ENCODE measurements at regions not wholly inside any gene's neighbourhood (a gene's known extent, or its start where the extent isn't known, plus 50 kb on each side); places are given as distances from the start of the nearest gene placed in this dataset.
"Not testable (repeated sequence)": the region's sequence is repeated elsewhere in the genome, so short reads cannot be mapped to it uniquely, and the experiment has no call there.

GRCh38 chr6:27161115-27161514 is 86.4 kb upstream of the PRSS16 start:
- Histone ChIP-seq H3K4me1 (ENCODE audit: control insufficient read depth in 2 of 2, insufficient read depth in 2 of 2, low read length in 1 of 2) (no peaks in the 10 kb centered on the region), H3K27ac (ENCODE audit: low read depth in 2 of 2, low read length in 1 of 2) (no peak overlapping the region), H3K27me3 (ENCODE audit: control insufficient read depth in 1 of 2, insufficient read depth in 2 of 2, low read length in 2 of 2) (no peaks in the 10 kb centered on the region), H3K36me3 (ENCODE audit: control insufficient read depth in 2 of 2, insufficient read depth in 2 of 2, low read length in 1 of 2) (no peaks in the 10 kb centered on the region), H3K4me3 (ENCODE audit: low read depth in 1 of 2, low read length in 2 of 2) (no peak overlapping the region), H3K9me3 (ENCODE audit: control insufficient read depth in 2 of 2, insufficient read depth in 1 of 2, low read depth in 1 of 2, low read length in 1 of 2) (no peaks in the 10 kb centered on the region)
- WGBS, 2 donors = 30 to 36% methylated on average over 1 of the region's 1 CpG

- no peak overlapping the region for H3K4me3 ChIP-seq (ENCODE audit: low read depth in 1 of 2, low read length in 2 of 2)
- no peaks in the 10 kb centered on the region for H3K9me3 ChIP-seq (ENCODE audit: control insufficient read depth in 2 of 2, insufficient read depth in 1 of 2, low read depth in 1 of 2, low read length in 1 of 2)
- H3K27ac ChIP-seq (ENCODE audit: low read depth in 2 of 2, low read length in 1 of 2) = no peak overlapping the region
- no peaks in the 10 kb centered on the region for H3K27me3 ChIP-seq (ENCODE audit: control insufficient read depth in 1 of 2, insufficient read depth in 2 of 2, low read length in 2 of 2)
- no peaks in the 10 kb centered on the region for H3K4me1 ChIP-seq (ENCODE audit: control insufficient read depth in 2 of 2, insufficient read depth in 2 of 2, low read length in 1 of 2)
- WGBS, 2 donors = 54 to 57% methylated on average over 4 of the region's 4 CpGs
- no peaks in the 10 kb centered on the region for H3K36me3 ChIP-seq (ENCODE audit: control insufficient read depth in 2 of 2, insufficient read depth in 2 of 2, low read length in 1 of 2)
Observed at GRCh38 chr6:27161603-27161945, 85.9 kb upstream of the PRSS16 start.

GRCh38 chr6:27161946-27162603 is 85.4 kb upstream of the PRSS16 start:
- no peaks in the 10 kb centered on the region for H3K27me3 ChIP-seq (ENCODE audit: control insufficient read depth in 1 of 2, insufficient read depth in 2 of 2, low read length in 2 of 2)
- H3K4me3 ChIP-seq (ENCODE audit: low read depth in 1 of 2, low read length in 2 of 2) = no peak overlapping the region
- no peak overlapping the region for H3K27ac ChIP-seq (ENCODE audit: low read depth in 2 of 2, low read length in 1 of 2)

GRCh38 chr6:27163834-27164233 is 83.7 kb upstream of the PRSS16 start:
- H3K27ac ChIP-seq (ENCODE audit: low read depth in 2 of 2, low read length in 1 of 2) = no peak overlapping the region

More at GRCh38 chr6:27161946-27162603, 85.4 kb upstream of the PRSS16 start:
- H3K9me3 ChIP-seq (ENCODE audit: control insufficient read depth in 2 of 2, insufficient read depth in 1 of 2, low read depth in 1 of 2, low read length in 1 of 2) = no peaks in the 10 kb centered on the region
- 22 to 24% methylated on average over 9 of the region's 9 CpGs for WGBS, 2 donors
- no peaks in the 10 kb centered on the region for H3K4me1 ChIP-seq (ENCODE audit: control insufficient read depth in 2 of 2, insufficient read depth in 2 of 2, low read length in 1 of 2)
- no peaks in the 10 kb centered on the region for H3K36me3 ChIP-seq (ENCODE audit: control insufficient read depth in 2 of 2, insufficient read depth in 2 of 2, low read length in 1 of 2)

GRCh38 chr6:27168108-27168507 is 79.4 kb upstream of the PRSS16 start:
- Histone ChIP-seq H3K4me1 (ENCODE audit: control insufficient read depth in 2 of 2, insufficient read depth in 2 of 2, low read length in 1 of 2) (no peaks in the 10 kb centered on the region), H3K27me3 (ENCODE audit: control insufficient read depth in 1 of 2, insufficient read depth in 2 of 2, low read length in 2 of 2) (no peaks in the 10 kb centered on the region), H3K9me3 (ENCODE audit: control insufficient read depth in 2 of 2, insufficient read depth in 1 of 2, low read depth in 1 of 2, low read length in 1 of 2) (no peaks in the 10 kb centered on the region), H3K36me3 (ENCODE audit: control insufficient read depth in 2 of 2, insufficient read depth in 2 of 2, low read length in 1 of 2) (no peaks in the 10 kb centered on the region), H3K4me3 (ENCODE audit: low read depth in 1 of 2, low read length in 2 of 2) (no peak overlapping the region), H3K27ac (ENCODE audit: low read depth in 2 of 2, low read length in 1 of 2) (no peak overlapping the region)
- WGBS, 2 donors = 50 to 68% methylated on average over 2 of the region's 2 CpGs

More at GRCh38 chr6:27163834-27164233, 83.7 kb upstream of the PRSS16 start:
- Histone ChIP-seq H3K4me1 (ENCODE audit: control insufficient read depth in 2 of 2, insufficient read depth in 2 of 2, low read length in 1 of 2) (no peaks in the 10 kb centered on the region), H3K27me3 (ENCODE audit: control insufficient read depth in 1 of 2, insufficient read depth in 2 of 2, low read length in 2 of 2) (no peaks in the 10 kb centered on the region), H3K36me3 (ENCODE audit: control insufficient read depth in 2 of 2, insufficient read depth in 2 of 2, low read length in 1 of 2) (no peaks in the 10 kb centered on the region), H3K4me3 (ENCODE audit: low read depth in 1 of 2, low read length in 2 of 2) (no peak overlapping the region), H3K9me3 (ENCODE audit: control insufficient read depth in 2 of 2, insufficient read depth in 1 of 2, low read depth in 1 of 2, low read length in 1 of 2) (no peaks in the 10 kb centered on the region)

- H3K27me3 ChIP-seq (ENCODE audit: control insufficient read depth in 1 of 2, insufficient read depth in 2 of 2, low read length in 2 of 2) = no peaks in the 10 kb centered on the region
- no peaks in the 10 kb centered on the region for H3K4me1 ChIP-seq (ENCODE audit: control insufficient read depth in 2 of 2, insufficient read depth in 2 of 2, low read length in 1 of 2)
- no peaks in the 10 kb centered on the region for H3K9me3 ChIP-seq (ENCODE audit: control insufficient read depth in 2 of 2, insufficient read depth in 1 of 2, low read depth in 1 of 2, low read length in 1 of 2)
- H3K36me3 ChIP-seq (ENCODE audit: control insufficient read depth in 2 of 2, insufficient read depth in 2 of 2, low read length in 1 of 2) = no peaks in the 10 kb centered on the region
- H3K4me3 ChIP-seq (ENCODE audit: low read depth in 1 of 2, low read length in 2 of 2) = no peak overlapping the region
- no peak overlapping the region for H3K27ac ChIP-seq (ENCODE audit: low read depth in 2 of 2, low read length in 1 of 2)
- WGBS, 2 donors = 75 to 76% methylated on average over 5 of the region's 5 CpGs
Observed at GRCh38 chr6:27168586-27169443, 78.7 kb upstream of the PRSS16 start.

- not testable (repeated sequence) for H3K36me3 ChIP-seq (ENCODE audit: control insufficient read depth in 2 of 2, insufficient read depth in 2 of 2, low read length in 1 of 2); H3K27me3 ChIP-seq (ENCODE audit: control insufficient read depth in 1 of 2, insufficient read depth in 2 of 2, low read length in 2 of 2); H3K4me3 ChIP-seq (ENCODE audit: low read depth in 1 of 2, low read length in 2 of 2); H3K27ac ChIP-seq (ENCODE audit: low read depth in 2 of 2, low read length in 1 of 2); H3K9me3 ChIP-seq (ENCODE audit: control insufficient read depth in 2 of 2, insufficient read depth in 1 of 2, low read depth in 1 of 2, low read length in 1 of 2); H3K4me1 ChIP-seq (ENCODE audit: control insufficient read depth in 2 of 2, insufficient read depth in 2 of 2, low read length in 1 of 2)
- WGBS, 2 donors = 85 to 86% methylated on average over 19 of the region's 19 CpGs
Observed at GRCh38 chr6:27172524-27173231, 74.8 kb upstream of the PRSS16 start.

GRCh38 chr6:27173232-27173601 is 74.3 kb upstream of the PRSS16 start:
- not testable (repeated sequence) for H3K36me3 ChIP-seq (ENCODE audit: control insufficient read depth in 2 of 2, insufficient read depth in 2 of 2, low read length in 1 of 2); H3K27ac ChIP-seq (ENCODE audit: low read depth in 2 of 2, low read length in 1 of 2); H3K4me1 ChIP-seq (ENCODE audit: control insufficient read depth in 2 of 2, insufficient read depth in 2 of 2, low read length in 1 of 2); H3K4me3 ChIP-seq (ENCODE audit: low read depth in 1 of 2, low read length in 2 of 2); H3K27me3 ChIP-seq (ENCODE audit: control insufficient read depth in 1 of 2, insufficient read depth in 2 of 2, low read length in 2 of 2); H3K9me3 ChIP-seq (ENCODE audit: control insufficient read depth in 2 of 2, insufficient read depth in 1 of 2, low read depth in 1 of 2, low read length in 1 of 2)
- 84 to 85% methylated on average over 8 of the region's 8 CpGs for WGBS, 2 donors

GRCh38 chr6:27174958-27175357 is 72.5 kb upstream of the PRSS16 start:
- 53 to 57% methylated on average over 6 of the region's 6 CpGs for WGBS, 2 donors
- Histone ChIP-seq H3K9me3 (ENCODE audit: control insufficient read depth in 2 of 2, insufficient read depth in 1 of 2, low read depth in 1 of 2, low read length in 1 of 2) (peaks cover 0 to 2% of the 10 kb centered on the region in 2 donors), H3K36me3 (ENCODE audit: control insufficient read depth in 2 of 2, insufficient read depth in 2 of 2, low read length in 1 of 2) (no peaks in the 10 kb centered on the region), H3K27ac (ENCODE audit: low read depth in 2 of 2, low read length in 1 of 2) (no peak overlapping the region), H3K4me1 (ENCODE audit: control insufficient read depth in 2 of 2, insufficient read depth in 2 of 2, low read length in 1 of 2) (no peaks in the 10 kb centered on the region), H3K4me3 (ENCODE audit: low read depth in 1 of 2, low read length in 2 of 2) (no peak overlapping the region), H3K27me3 (ENCODE audit: control insufficient read depth in 1 of 2, insufficient read depth in 2 of 2, low read length in 2 of 2) (no peaks in the 10 kb centered on the region)

All from esophagus (tissue), 2 donors.